GM12874 (cell line): ENCODE measurements at regions not wholly inside any gene's neighbourhood (a gene's known extent, or its start where the extent isn't known, plus 50 kb on each side); places are given as distances from the start of the nearest gene placed in this dataset.

Experiments
- TF ChIP-seq, protein P1 (sequence below): IDR thresholded peaks from 2 replicates; pipeline ENCODE4 v1.5.1; 2011; ENCODE audit warnings: low read depth, mild to moderate bottlenecking, control low read depth, low read length, moderate library complexity; ENCODE audit not compliant: insufficient read depth

GRCh38 chr2:18803141-18803939 lies 214.0 kb upstream of the NT5C1B start:
- TF ChIP-seq, protein P1, sequence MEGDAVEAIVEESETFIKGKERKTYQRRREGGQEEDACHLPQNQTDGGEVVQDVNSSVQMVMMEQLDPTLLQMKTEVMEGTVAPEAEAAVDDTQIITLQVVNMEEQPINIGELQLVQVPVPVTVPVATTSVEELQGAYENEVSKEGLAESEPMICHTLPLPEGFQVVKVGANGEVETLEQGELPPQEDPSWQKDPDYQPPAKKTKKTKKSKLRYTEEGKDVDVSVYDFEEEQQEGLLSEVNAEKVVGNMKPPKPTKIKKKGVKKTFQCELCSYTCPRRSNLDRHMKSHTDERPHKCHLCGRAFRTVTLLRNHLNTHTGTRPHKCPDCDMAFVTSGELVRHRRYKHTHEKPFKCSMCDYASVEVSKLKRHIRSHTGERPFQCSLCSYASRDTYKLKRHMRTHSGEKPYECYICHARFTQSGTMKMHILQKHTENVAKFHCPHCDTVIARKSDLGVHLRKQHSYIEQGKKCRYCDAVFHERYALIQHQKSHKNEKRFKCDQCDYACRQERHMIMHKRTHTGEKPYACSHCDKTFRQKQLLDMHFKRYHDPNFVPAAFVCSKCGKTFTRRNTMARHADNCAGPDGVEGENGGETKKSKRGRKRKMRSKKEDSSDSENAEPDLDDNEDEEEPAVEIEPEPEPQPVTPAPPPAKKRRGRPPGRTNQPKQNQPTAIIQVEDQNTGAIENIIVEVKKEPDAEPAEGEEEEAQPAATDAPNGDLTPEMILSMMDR, result no peak

GRCh38 chr2:18800240-18800971 lies 211.0 kb upstream of the NT5C1B start:
- TF ChIP-seq, protein P1, result no peak

GRCh38 chr2:18799397-18799796 lies 210.0 kb upstream of the NT5C1B start:
- TF ChIP-seq, protein P1, result no peak

DNA sequence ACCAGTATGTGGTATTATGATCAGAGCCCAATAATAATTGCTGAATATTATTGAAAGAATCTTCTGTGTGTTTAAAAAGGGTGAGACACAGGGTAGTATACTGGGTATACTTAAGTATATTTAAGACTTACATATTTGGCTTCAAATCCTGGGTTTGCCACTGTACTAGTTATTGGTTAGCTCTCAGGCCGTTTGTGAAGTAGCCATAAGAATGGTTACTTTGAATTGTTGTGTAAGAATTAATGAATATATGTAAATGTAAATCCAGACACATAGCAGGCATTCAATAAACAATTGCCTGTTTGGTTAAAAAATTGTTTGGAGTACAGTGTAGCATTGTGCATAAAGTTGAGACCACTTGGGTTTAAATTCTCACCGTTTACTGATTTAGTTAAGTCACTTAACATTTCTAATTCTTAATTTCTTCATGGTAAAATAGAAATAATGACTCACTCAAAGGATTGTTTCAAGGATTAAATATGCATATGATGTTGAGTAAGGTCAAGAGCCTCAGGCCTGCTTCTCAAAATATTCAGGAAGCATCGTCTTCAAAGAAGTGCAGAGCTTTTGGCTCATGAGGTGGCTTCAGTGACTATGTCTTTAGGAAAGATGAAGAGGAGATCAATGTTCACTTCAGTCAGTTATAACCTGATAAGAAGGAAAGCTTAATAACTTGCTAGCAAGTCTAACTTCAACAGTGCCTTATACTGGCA lies 207.9 kb upstream of the NT5C1B start:
- TF ChIP-seq, protein P1, result no peak

DNA sequence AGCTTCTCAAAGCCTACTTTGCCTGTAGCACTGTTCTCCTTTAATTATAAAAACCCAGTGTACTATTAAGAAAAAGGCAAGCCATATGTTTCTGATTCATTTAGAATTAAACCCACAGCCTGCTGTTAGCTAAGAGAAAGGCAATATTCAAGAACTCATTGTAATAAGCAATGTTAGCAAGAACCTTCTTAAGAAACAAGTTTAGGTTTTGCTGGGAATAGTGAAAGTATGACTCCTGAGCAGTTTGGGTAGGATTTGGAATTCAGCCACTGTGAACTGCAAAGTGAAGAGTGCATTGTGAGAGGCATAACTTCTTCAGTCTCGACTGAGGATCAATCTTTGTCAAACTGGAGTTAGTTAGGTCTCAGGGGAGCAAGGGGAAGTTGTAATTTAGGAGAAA lies 206.5 kb upstream of the NT5C1B start:
- TF ChIP-seq, protein P1, result no peak

DNA sequence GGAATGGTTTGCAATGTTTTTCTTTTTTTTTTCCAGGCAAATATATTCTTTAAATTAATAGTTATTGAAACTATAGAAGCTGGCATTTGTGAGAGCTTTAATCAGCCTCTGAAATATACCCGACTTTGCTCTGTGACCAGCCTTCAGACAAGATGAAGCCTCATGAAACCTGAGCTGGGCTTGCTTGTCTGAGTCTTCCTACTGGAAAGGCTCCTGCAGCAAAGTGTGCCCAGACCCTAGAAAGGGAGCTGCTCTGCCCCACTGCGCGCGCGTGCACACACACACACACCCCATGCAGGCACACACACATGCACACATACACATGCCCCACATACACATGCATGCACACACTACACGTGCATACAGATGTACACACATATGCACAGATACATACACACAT lies 203.3 kb upstream of the NT5C1B start:
- TF ChIP-seq, protein P1, result no peak

GRCh38 chr2:18792226-18792629 lies 202.9 kb upstream of the NT5C1B start:
- TF ChIP-seq, protein P1, result no peak
